ENCODE measurements at regions not wholly inside any gene's neighbourhood (a gene's known extent, or its start where the extent isn't known, plus 50 kb on each side); places are given as distances from the start of the nearest gene placed in this dataset.
"Not testable (repeated sequence)": the region's sequence is repeated elsewhere in the genome, so short reads cannot be mapped to it uniquely, and the experiment has no call there.

GRCh38 chr6:99668036-99668705 is 61.5 kb downstream of the PRDM13 start:
- no peak overlapping the region for H3K27ac ChIP-seq
- TF ChIP-seq, protein P1, sequence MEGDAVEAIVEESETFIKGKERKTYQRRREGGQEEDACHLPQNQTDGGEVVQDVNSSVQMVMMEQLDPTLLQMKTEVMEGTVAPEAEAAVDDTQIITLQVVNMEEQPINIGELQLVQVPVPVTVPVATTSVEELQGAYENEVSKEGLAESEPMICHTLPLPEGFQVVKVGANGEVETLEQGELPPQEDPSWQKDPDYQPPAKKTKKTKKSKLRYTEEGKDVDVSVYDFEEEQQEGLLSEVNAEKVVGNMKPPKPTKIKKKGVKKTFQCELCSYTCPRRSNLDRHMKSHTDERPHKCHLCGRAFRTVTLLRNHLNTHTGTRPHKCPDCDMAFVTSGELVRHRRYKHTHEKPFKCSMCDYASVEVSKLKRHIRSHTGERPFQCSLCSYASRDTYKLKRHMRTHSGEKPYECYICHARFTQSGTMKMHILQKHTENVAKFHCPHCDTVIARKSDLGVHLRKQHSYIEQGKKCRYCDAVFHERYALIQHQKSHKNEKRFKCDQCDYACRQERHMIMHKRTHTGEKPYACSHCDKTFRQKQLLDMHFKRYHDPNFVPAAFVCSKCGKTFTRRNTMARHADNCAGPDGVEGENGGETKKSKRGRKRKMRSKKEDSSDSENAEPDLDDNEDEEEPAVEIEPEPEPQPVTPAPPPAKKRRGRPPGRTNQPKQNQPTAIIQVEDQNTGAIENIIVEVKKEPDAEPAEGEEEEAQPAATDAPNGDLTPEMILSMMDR (IDR thresholded peaks at IDR 0.05): no peak
- no peak for TF ChIP-seq ZFX (IDR thresholded peaks at IDR 0.05; ENCODE audit: borderline replicate concordance)

DNA sequence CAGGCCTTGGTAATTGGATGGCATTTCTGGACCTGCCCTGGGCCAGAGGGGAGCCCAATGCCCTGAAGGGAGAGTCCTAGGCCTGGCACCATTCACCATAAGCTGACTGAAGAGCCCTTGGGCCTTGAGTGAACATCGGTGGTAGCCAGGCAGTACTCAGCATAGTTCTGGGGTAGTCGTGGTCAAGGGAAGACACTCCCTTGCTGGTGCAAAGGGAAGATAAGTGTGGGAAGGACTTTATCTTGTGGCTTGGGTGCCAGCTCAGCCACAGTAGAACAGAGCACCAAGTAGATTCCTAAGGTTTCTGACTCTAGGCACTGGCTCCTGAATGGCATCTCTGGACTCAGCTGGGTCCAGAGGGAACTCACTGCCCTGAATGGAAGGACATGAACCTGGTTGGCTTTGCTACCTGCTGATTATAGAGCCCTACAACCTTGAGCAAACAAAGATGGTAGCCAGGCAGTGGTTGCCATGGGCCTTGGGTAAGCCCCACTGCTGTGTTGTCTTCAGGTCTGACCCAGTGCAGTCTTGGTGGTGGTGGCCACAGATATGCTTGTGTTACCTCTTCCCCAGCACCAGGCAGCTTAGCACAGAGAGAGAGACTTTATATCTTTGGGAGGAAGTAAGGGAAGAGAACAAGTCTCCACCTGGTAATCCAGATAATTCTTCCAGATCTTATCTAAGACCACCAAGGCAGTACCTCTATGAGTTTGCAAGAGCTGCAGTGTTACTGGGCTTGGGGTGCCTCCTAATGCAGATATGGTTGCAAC is 83.5 kb downstream of the PRDM13 start:
- no peak for TF ChIP-seq ZFX (IDR thresholded peaks at IDR 0.05; ENCODE audit: borderline replicate concordance)
- TF ChIP-seq, protein P1 (IDR thresholded peaks at IDR 0.05): no peak
- H3K27ac ChIP-seq: no peak overlapping the region

GRCh38 chr6:99702287-99702686 is 95.7 kb downstream of the PRDM13 start:
- H3K27ac ChIP-seq: not testable (repeated sequence)

DNA sequence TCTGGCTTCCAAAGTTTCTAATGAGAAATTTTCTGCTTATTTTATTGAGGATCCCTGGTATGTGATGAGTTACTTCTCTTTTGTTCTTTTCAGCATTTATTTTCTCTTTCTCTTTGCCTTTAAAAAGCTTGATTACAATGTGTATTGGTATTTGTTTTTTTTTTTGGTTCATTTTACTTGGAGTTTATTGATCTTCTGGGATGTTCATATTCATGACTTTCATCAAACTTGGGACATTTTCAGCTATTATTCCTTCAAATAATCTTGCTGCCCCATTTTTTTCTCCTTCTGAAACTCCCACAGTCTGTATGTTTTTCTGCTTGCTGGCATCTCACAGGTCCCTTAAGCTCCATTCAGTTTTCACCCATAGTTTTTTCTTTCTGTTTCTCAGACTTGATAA is 102.4 kb downstream of the PRDM13 start:
- TF ChIP-seq, protein P1 (IDR thresholded peaks at IDR 0.05): no peak
- no peak for TF ChIP-seq ZFX (IDR thresholded peaks at IDR 0.05; ENCODE audit: borderline replicate concordance)
- no peak overlapping the region for H3K27ac ChIP-seq

- no peak for TF ChIP-seq ZFX (IDR thresholded peaks at IDR 0.05; ENCODE audit: borderline replicate concordance)
- TF ChIP-seq, protein P1 (IDR thresholded peaks at IDR 0.05): no peak
- H3K27ac ChIP-seq: no peak overlapping the region
Observed at GRCh38 chr6:99711302-99711701, 104.7 kb downstream of the PRDM13 start.

- TF ChIP-seq ZFX (IDR thresholded peaks at IDR 0.05; ENCODE audit: borderline replicate concordance): no peak
- TF ChIP-seq, protein P1 (IDR thresholded peaks at IDR 0.05): no peak
- no peak overlapping the region for H3K27ac ChIP-seq
Observed at GRCh38 chr6:99711925-99712324, 105.3 kb downstream of the PRDM13 start.

DNA sequence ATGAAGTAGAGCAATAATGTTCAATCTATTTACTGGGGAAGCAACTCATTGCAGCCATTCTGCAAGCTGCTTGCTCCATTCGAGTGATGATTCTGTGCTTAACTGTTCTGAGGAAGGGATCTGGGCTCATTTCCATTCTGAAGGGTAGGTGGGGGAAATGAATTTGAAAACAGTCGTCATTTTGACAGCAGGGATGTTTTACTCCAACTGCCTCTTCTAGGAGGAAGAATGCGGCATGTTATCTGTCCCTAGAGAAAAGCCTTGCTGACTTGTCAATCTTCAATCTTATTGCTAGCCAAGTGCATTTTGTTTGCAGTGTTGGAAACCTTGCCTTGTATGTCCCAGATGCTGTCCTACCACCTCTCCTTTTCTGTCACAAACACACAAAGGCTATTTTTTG is 105.9 kb downstream of the PRDM13 start:
- no peak overlapping the region for H3K27ac ChIP-seq
- no peak for TF ChIP-seq ZFX (IDR thresholded peaks at IDR 0.05; ENCODE audit: borderline replicate concordance)
- TF ChIP-seq, protein P1 (IDR thresholded peaks at IDR 0.05): no peak

GRCh38 chr6:99722043-99722442 is 115.4 kb downstream of the PRDM13 start:
- H3K27ac ChIP-seq: not testable (repeated sequence)

GRCh38 chr6:99730237-99730636 is 123.6 kb downstream of the PRDM13 start:
- H3K27ac ChIP-seq: not testable (repeated sequence)

Measured in 22Rv1 (cell line).